Ascending aorta (tissue), 2 donors: ENCODE measurements at regions not wholly inside any gene's neighbourhood (a gene's known extent, or its start where the extent isn't known, plus 50 kb on each side); places are given as distances from the start of the nearest gene placed in this dataset.

Source experiments
- DNase-seq, 2 donors: peaks; one replicate each; pipeline ENCODE4 v3.0.0-alpha.2; 2019; ENCODE audit warnings: low spot score in 2 of 2
- H3K27ac ChIP-seq, 2 donors: fragments of 200-600 bp; sonication (generic); one replicate each; pipeline ENCODE4 v1.5.1; 2016 to 2017; ENCODE audit warnings: mild to moderate bottlenecking in 1 of 2
- H3K27me3 ChIP-seq: fragments of 200-600 bp; sonication (generic); one replicate; pipeline ENCODE4 v1.5.1; 2017
- H3K36me3 ChIP-seq, 2 donors: fragments of 200-600 bp; sonication (generic); one replicate each; pipeline ENCODE4 v1.5.1; 2016
- H3K4me1 ChIP-seq, 2 donors: fragments of 200-600 bp; sonication (generic); one replicate each; pipeline ENCODE4 v1.5.1; 2016 to 2017; ENCODE audit warnings: mild to moderate bottlenecking in 1 of 2
- H3K4me3 ChIP-seq, 2 donors: fragments of 200-600 bp; sonication (generic); one replicate each; pipeline ENCODE4 v1.5.1; 2016 to 2017; ENCODE audit warnings: mild to moderate bottlenecking in 1 of 2
- H3K9me3 ChIP-seq, 2 donors: fragments of 200-600 bp; sonication (generic); one replicate each; pipeline ENCODE4 v1.5.1; 2016
- CTCF ChIP-seq, 3 experiments: fragments of 200-600 bp in 2 of 3; fragments of 450-650 bp in 1 of 3; sonication (generic) in 2 of 3; IDR thresholded peaks; one replicate each; pipeline ENCODE4 v1.5.1; 2016 to 2019; ENCODE audit warnings: antibody characterized with exemption in 3 of 3, mild to moderate bottlenecking in 1 of 3, moderate library complexity in 1 of 3
- intact Hi-C: fragments of 100-400 bp; cut with DNase I; formaldehyde crosslinking; loops from one replicate; pipeline ENCODE4 v1.15.1; 2023

- Histone ChIP-seq H3K27me3 (no peaks in the 10 kb centered on the region), H3K9me3 (no peaks in the 10 kb centered on the region), H3K36me3 (no peaks in the 10 kb centered on the region), H3K27ac (no peak overlapping the region), H3K4me3 (no peak overlapping the region), H3K4me1 (no peaks in the 10 kb centered on the region)
- TF ChIP-seq CTCF (IDR thresholded peaks at IDR 0.05), result no peak
- intact Hi-C loops, result no loop called here
- no peak for DNase-seq
Measured at GRCh38 chr12:91657032-91657431, 474.4 kb upstream of the DCN start.

DNA sequence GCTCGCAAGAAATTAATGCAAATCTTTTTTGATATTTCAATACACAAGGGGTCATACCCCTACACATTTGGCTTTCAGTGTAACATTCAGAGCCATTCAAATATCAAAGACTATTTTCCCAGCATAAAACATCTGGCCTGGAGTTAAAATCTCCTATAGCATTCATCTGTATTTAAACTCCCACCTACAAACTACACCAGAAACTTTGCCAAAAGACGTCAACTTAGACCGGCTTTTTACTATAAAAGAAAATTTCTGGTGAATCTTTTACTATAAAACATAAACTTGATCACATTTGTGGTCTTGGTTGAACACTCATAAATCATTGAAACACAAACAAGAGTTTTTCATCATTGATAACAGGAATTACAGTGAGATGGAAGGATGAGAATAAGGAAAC lies 473.3 kb upstream of the DCN start:
- DNase-seq, result no peak
- Histone ChIP-seq H3K4me1 (no peaks in the 10 kb centered on the region), H3K9me3 (no peaks in the 10 kb centered on the region), H3K4me3 (no peak overlapping the region), H3K27me3 (no peaks in the 10 kb centered on the region), H3K27ac (no peak overlapping the region), H3K36me3 (no peaks in the 10 kb centered on the region)
- no peak for TF ChIP-seq CTCF (IDR thresholded peaks at IDR 0.05)
- intact Hi-C loops, result no loop called here

DNA sequence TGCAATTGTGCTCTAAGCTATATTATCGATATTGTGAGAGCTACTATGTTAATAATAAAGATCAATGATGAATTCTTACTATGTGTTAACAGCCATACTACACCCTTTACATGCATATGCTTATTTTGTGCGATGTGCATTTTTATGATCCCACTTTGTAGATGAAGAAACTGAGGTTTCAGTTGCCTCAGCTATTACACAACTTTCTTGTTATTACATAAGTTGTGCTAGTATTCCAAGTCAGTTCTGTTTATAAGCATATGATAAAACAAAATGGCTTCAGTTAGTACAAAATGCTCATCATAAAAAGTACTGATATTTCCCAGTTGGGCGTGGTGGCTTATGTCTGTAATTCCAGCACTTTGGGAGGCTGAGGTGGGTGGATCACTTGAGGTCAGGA lies 471.5 kb upstream of the DCN start:
- Histone ChIP-seq H3K4me1 (no peaks in the 10 kb centered on the region), H3K36me3 (no peaks in the 10 kb centered on the region), H3K4me3 (no peak overlapping the region), H3K27me3 (no peaks in the 10 kb centered on the region), H3K9me3 (no peaks in the 10 kb centered on the region), H3K27ac (no peak overlapping the region)
- intact Hi-C loops, result no loop called here
- TF ChIP-seq CTCF (IDR thresholded peaks at IDR 0.05), result no peak
- no peak for DNase-seq

DNA sequence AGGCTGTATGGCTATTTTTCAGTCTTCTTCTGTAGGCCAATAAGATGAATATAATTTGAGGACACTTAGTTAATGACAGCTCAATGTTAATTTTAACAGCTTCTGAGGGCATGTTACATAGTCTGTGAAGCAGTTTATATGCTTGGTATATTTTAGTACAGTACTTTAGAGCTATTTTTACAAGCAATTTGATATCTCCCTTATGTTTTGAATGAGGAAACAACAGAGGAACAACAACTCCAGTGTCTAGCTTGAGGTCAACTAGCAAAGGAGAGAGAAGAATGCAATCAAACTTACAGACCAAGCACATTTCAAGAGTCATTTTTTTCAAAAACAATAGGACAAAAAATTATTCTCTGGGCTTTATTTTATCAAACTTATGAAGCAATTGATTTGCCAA lies 469.1 kb upstream of the DCN start:
- Histone ChIP-seq H3K36me3 (no peaks in the 10 kb centered on the region), H3K9me3 (no peaks in the 10 kb centered on the region), H3K4me3 (no peak overlapping the region), H3K27me3 (no peaks in the 10 kb centered on the region), H3K4me1 (no peaks in the 10 kb centered on the region), H3K27ac (no peak overlapping the region)
- TF ChIP-seq CTCF (IDR thresholded peaks at IDR 0.05), result no peak
- DNase-seq, result no peak
- intact Hi-C loops, result no loop called here

- intact Hi-C loops, result no loop called here
- H3K27me3 ChIP-seq, result no peaks in the 10 kb centered on the region
- no peaks in the 10 kb centered on the region for H3K4me1 ChIP-seq
- no peak for DNase-seq
- H3K36me3 ChIP-seq, result no peaks in the 10 kb centered on the region
- no peaks in the 10 kb centered on the region for H3K9me3 ChIP-seq
- H3K4me3 ChIP-seq, result no peak overlapping the region
- TF ChIP-seq CTCF (IDR thresholded peaks at IDR 0.05), result no peak
- no peak overlapping the region for H3K27ac ChIP-seq
Measured at GRCh38 chr12:91643763-91644162, 461.1 kb upstream of the DCN start.

DNA sequence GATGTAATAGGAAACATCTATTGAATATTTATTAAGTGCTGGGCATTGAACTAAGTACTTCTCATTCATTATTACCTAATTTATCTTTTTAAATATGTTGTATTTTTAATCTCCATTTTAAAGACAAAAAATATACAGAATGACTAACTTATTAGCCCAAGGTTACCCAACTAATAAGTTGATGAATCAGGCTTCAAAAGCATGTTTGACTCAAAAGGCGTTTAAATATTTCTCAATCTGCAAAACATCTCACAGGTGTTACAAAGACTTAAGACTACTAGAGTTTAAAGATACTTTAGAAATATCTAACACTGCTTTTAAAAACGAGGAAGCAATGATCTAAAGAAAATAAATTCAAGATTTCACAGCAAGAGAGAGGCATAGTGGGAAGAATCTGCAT lies 457.4 kb upstream of the DCN start:
- Histone ChIP-seq H3K4me3 (no peak overlapping the region), H3K27ac (no peak overlapping the region), H3K9me3 (no peaks in the 10 kb centered on the region), H3K4me1 (no peaks in the 10 kb centered on the region), H3K27me3 (no peaks in the 10 kb centered on the region), H3K36me3 (no peaks in the 10 kb centered on the region)
- TF ChIP-seq CTCF (IDR thresholded peaks at IDR 0.05), result no peak
- DNase-seq, result no peak
- intact Hi-C loops, result no loop called here
